Lower leg skin (tissue), 4 donors: ENCODE measurements at regions not wholly inside any gene's neighbourhood (a gene's known extent, or its start where the extent isn't known, plus 50 kb on each side); places are given as distances from the start of the nearest gene placed in this dataset.

Source experiments
- DNase-seq, 2 donors: peaks; one replicate each; pipeline ENCODE4 v3.0.0-alpha.2; 2019; ENCODE audit warnings: low spot score in 2 of 2
- H3K4me3 ChIP-seq: fragments of 200-600 bp; sonication (generic); 2 replicates; pipeline ENCODE4 v1.5.1; 2017; ENCODE audit warnings: mild to moderate bottlenecking, low read depth; ENCODE audit not compliant: poor library complexity, severe bottlenecking
- POLR2A ChIP-seq, 2 donors: fragments of 450-650 bp; IDR thresholded peaks; one replicate each; pipeline ENCODE4 v1.6.1; 2016 to 2017; ENCODE audit warnings: antibody characterized with exemption in 2 of 2, mild to moderate bottlenecking in 1 of 2, moderate library complexity in 1 of 2
- WGBS, 2 donors: methylation state at CpG; one replicate each; pipeline ENCODE4 v1.1.5; 2018; 5-methylcytosine and 5-hydroxymethylcytosine counted together
- intact Hi-C: fragments of 100-400 bp; cut with DNase I; formaldehyde crosslinking; loops from one replicate; pipeline ENCODE4 v1.15.0; 2023; ENCODE audit warnings: low total_unique reads
- TF ChIP-seq, protein P1 (sequence below), 3 donors: fragments of 450-650 bp; IDR thresholded peaks; one replicate each; pipeline ENCODE4 v1.5.1; 2016; ENCODE audit warnings: antibody characterized with exemption in 3 of 3, mild to moderate bottlenecking in 3 of 3, moderate library complexity in 2 of 3

DNA sequence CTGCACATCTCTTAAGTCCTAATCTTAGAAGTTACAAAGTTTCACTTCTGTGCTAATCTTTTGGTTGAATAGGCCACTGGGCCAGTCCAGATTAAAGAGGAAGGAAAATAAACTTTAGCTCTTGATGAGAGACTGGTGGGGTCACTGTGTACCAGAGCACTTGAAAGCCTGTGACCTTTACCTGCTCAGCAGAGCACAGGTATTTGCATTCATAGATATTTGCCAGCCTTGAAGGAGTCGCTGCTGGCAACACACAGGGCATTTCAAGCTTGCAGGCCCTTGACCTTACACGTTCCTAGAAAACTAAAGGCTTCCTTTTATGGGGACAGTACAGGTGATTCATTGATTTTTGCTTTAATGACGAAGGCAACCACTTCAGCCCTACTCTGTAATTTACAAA lies 108.4 kb upstream of the SLC22A23 start:
- WGBS, 2 donors, result 89 to 93% methylated on average over 3 of the region's 3 CpGs
- no peak for TF ChIP-seq POLR2A (IDR thresholded peaks at IDR 0.05)
- TF ChIP-seq, protein P1, sequence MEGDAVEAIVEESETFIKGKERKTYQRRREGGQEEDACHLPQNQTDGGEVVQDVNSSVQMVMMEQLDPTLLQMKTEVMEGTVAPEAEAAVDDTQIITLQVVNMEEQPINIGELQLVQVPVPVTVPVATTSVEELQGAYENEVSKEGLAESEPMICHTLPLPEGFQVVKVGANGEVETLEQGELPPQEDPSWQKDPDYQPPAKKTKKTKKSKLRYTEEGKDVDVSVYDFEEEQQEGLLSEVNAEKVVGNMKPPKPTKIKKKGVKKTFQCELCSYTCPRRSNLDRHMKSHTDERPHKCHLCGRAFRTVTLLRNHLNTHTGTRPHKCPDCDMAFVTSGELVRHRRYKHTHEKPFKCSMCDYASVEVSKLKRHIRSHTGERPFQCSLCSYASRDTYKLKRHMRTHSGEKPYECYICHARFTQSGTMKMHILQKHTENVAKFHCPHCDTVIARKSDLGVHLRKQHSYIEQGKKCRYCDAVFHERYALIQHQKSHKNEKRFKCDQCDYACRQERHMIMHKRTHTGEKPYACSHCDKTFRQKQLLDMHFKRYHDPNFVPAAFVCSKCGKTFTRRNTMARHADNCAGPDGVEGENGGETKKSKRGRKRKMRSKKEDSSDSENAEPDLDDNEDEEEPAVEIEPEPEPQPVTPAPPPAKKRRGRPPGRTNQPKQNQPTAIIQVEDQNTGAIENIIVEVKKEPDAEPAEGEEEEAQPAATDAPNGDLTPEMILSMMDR (IDR thresholded peaks at IDR 0.05), result no peak
- DNase-seq, result no peak
- H3K4me3 ChIP-seq, result no peak overlapping the region
- intact Hi-C loops, result no loop called here

DNA sequence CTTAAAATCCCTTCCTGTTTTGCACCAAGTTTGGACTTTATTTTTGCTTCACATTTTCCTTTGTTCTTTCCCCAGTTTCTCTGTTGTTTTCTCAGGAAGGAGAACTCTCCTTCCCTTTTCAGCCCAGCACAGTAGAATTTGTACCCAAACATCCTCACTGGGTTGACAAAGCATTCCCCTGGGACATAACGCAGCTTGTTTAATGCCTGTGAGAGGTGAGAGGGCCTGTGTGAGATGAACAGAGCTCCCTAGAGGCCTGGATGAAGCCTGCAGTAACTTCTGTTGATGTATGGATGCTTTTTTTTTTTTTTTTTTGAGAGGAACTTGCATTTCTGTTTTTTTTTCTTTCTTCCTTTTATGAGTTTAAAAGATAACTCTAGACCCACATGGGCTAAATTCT lies 104.9 kb upstream of the SLC22A23 start:
- WGBS, 2 donors, result 64 to 68% methylated on average over 1 of the region's 1 CpG
- TF ChIP-seq, protein P1 (IDR thresholded peaks at IDR 0.05), result no peak
- no peak for TF ChIP-seq POLR2A (IDR thresholded peaks at IDR 0.05)
- intact Hi-C loops, result no loop called here
- DNase-seq, result no peak
- no peak overlapping the region for H3K4me3 ChIP-seq

DNA sequence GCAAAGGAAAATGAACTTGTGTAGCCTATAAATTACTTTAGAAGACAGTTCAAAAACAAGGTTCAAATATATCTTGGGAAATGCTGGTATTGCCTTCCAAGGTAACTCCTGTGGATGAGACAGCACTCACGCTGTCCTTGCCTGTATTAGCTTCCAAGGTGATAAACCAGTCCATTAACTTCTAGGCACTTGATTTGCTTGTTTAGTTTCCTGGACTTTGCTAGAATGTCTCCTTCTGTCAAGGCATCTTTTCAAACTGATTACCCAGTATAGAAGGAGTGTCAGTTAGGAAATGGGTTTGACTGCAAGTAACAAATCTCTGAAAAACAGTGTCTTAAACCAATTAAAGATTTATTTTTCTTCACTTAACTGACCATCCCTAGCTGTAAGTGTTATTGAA lies 103.4 kb upstream of the SLC22A23 start:
- DNase-seq, result no peak
- TF ChIP-seq, protein P1 (IDR thresholded peaks at IDR 0.05), result no peak
- no peak for TF ChIP-seq POLR2A (IDR thresholded peaks at IDR 0.05)
- 81 to 90% methylated on average over 1 of the region's 1 CpG for WGBS, 2 donors
- no peak overlapping the region for H3K4me3 ChIP-seq
- intact Hi-C loops, result no loop called here

DNA sequence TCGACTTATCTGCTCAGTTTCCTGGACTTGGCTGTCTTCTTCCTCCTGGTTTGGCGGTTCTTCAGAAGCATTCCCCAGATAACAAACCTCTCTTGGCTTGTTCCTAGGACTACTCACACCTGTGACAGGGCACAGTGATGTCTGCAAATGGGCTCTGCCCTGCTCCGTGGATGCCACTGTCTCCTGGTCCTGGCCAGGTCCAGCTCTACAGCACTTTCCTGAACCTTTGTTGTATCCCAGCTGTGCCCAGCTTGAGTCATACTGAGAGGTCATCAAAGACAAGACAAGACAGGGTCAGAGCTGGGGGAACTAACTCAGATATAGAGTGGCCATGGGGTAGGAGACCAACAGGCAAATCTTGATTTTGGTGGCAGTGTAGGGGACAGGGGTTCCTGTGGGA lies 102.7 kb upstream of the SLC22A23 start:
- TF ChIP-seq POLR2A (IDR thresholded peaks at IDR 0.05), result no peak
- TF ChIP-seq, protein P1 (IDR thresholded peaks at IDR 0.05), result no peak
- no peak overlapping the region for H3K4me3 ChIP-seq
- intact Hi-C loops, result no loop called here
- 71 to 79% methylated on average over 3 of the region's 3 CpGs for WGBS, 2 donors
- no peak for DNase-seq

DNA sequence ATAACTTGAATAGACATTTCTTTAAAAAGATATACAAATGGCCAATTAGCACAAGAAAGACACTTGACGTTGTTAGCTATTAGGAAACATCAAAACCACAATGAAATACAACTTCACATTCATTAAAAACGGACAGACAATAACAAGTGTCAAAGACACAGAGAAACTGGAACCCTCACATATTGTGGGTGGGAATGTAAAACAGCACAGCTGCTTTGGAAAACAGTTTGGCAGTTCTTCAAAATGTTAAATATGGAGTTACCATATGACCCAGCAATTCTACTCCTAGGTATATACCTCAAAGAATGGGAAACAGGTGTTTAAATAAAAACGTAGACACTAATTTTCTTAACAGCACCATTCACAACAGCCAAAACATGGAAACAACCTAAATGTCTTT lies 100.5 kb upstream of the SLC22A23 start:
- DNase-seq, result no peak
- H3K4me3 ChIP-seq, result no peak overlapping the region
- intact Hi-C loops, result no loop called here
- WGBS, 2 donors, result 50 to 60% methylated on average over 3 of the region's 3 CpGs
- TF ChIP-seq POLR2A (IDR thresholded peaks at IDR 0.05), result no peak
- TF ChIP-seq, protein P1 (IDR thresholded peaks at IDR 0.05), result no peak

DNA sequence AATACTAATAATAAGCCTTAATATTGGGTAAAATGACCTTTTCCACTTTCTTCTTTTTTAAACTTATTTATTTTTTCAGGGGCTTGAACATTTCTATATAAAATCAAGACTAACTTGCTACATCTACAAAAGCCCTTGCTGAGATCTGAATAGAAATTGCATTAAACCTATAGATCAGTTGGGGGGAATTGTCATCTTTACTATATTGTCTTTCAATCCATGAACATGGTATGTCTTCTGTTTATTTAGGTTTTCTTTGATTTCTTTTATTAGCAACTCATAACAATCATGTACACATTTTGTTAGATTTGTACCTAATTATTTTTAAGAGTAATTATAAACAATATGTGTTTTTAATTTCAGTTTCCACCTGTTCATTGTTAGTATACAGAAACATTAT lies 96.4 kb upstream of the SLC22A23 start:
- no peak for DNase-seq
- H3K4me3 ChIP-seq, result no peak overlapping the region
- TF ChIP-seq, protein P1 (IDR thresholded peaks at IDR 0.05), result no peak
- no peak for TF ChIP-seq POLR2A (IDR thresholded peaks at IDR 0.05)
- intact Hi-C loops, result no loop called here
